GM18868 (cell line): ENCODE measurements at regions not wholly inside any gene's neighbourhood (a gene's known extent, or its start where the extent isn't known, plus 50 kb on each side); places are given as distances from the start of the nearest gene placed in this dataset.

Experiments
- ATAC-seq: cut with Tn5 transposase; IDR thresholded peaks from one replicate; pipeline ENCODE4 v1.9.1; 2021; ENCODE audit warnings: mild to moderate bottlenecking, moderate library complexity; ENCODE audit not compliant: unreplicated experiment

DNA sequence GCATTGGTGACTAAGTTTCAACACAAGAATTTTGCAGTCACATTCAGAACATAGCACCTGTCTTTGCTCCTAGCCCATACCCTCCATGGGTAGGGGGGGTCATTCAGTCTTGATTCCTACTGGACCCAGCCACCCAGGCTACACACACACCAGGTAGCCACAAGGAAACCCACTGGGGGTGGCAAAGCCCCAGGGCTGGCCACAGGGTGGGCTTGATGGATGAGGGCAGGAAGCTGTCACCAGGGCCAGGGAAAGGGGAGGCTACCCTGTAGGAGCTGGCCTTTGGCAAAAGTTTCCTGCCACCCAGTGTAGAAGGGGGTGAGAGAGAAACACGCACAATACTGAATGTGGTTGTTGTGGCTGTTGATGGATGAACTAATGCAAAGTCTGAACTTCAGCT, 74.5 kb upstream of the NKX1-1 start:
- no peak for ATAC-seq

- ATAC-seq = no peak
Observed at GRCh38 chr4:1479454-1479853, 73.2 kb upstream of the NKX1-1 start.

DNA sequence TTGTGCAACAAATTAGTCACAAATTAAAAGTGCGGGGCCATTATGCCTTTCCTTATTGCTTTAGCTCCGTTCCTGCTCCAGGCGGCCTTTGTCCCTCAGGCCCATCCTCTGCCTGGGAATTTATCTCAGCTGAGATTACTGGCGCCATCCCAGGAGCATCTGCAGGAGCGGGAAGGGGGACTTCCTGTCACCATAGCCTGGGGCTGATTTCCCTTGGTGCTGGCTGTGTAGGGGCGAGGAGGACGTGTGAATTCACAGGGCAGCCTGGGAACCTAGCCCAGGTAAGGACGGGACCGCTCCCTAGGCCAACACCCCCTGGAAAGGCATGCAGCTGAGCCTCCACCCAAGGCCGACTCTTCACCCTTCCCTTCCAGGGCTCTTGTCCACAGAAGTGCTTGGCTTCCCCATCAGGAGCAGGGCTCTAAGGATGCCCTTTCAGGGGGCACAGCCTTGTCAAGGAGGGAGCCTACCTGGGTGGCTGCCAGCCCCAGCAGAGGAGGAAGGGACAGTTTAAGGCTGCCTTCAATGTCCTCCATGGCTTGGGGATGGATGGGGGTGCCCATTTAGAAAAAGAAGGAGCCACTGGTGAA, 72.6 kb upstream of the NKX1-1 start:
- no peak for ATAC-seq

GRCh38 chr4:1477045-1477840, 71.0 kb upstream of the NKX1-1 start:
- no peak for ATAC-seq

DNA sequence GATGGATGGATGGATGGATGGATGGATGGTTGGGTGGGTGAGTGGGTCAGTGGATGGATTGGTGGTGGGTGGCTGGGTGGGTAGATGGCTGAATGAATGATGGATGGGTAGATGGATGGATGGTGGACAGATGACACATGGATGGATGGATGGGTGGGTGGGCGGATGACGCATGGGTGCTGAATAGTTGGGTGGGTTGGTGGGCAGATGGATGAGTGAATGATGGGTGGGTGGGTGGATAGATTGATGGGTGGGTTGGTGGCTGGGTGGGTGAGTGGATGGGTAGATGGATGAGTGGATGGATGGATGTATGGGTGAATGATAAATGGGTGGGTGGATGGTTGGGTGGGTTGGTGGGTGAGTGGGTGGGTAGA, 69.9 kb upstream of the NKX1-1 start:
- ATAC-seq = no peak

- ATAC-seq = no peak
Observed at GRCh38 chr4:1475277-1476139, 69.3 kb upstream of the NKX1-1 start.

GRCh38 chr4:1474126-1475090, 68.2 kb upstream of the NKX1-1 start:
- no peak for ATAC-seq

DNA sequence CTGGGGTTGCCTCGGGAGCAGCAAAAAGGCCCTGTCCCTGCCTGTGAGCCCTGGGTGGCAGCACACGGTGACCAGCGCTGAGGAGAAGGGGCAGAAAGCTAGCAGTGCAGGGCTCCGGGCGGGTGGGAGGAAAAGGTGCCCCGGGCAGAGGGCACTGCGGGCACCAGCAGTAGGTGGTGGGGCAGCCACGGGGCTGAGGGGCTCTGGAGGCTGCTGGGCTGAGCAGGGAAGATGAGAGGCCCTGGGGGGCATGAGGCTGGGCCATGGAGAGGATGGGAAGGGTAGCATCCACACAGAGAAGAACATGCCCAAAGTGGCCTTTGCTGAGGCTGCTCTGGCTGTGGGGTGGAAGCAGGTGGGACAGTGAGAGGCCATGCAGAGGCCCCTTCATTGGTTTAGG, 67.5 kb upstream of the NKX1-1 start:
- no peak for ATAC-seq

DNA sequence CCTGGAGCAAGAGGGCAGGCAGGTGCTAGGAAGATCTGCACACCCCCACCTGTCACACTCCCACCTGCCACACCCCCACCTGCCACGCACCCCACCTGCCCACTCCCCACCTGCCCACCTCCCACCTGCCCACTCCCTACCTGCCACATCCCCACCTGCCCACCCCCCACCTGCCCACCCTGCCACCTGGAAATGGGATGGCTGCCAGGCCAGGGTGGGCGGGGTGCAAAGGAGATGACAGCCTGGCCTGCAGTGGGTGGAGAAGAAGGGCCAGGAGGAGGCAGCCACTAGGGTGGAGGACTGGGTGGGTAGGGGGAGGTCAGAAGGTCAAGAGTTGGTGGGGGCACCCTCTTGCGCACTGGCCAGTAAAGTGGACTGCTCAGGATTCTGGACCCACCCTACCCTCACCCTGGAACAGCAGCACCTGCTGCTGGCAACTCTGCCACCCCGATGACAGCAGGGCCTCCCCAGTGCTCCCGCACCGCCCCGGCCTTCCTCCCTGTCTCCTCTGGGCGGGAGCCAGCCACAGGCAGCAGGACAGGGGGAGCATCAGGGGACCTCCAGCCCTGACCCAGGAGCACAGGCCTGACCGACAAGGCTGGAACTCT, 66.8 kb upstream of the NKX1-1 start:
- ATAC-seq = no peak

GRCh38 chr4:1472148-1472797, 66.0 kb upstream of the NKX1-1 start:
- no peak for ATAC-seq

- no peak for ATAC-seq
Observed at GRCh38 chr4:1471443-1472147, 65.4 kb upstream of the NKX1-1 start.

- ATAC-seq = no peak
Observed at GRCh38 chr4:1470816-1471442, 64.7 kb upstream of the NKX1-1 start.

GRCh38 chr4:1470393-1470670, 64.1 kb upstream of the NKX1-1 start:
- no peak for ATAC-seq

- ATAC-seq = no peak
Observed at GRCh38 chr4:1469607-1470392, 63.6 kb upstream of the NKX1-1 start.

- no peak for ATAC-seq
Observed at GRCh38 chr4:1469043-1469442, 62.8 kb upstream of the NKX1-1 start.

GRCh38 chr4:1467581-1468458, 61.6 kb upstream of the NKX1-1 start:
- ATAC-seq = no peak

DNA sequence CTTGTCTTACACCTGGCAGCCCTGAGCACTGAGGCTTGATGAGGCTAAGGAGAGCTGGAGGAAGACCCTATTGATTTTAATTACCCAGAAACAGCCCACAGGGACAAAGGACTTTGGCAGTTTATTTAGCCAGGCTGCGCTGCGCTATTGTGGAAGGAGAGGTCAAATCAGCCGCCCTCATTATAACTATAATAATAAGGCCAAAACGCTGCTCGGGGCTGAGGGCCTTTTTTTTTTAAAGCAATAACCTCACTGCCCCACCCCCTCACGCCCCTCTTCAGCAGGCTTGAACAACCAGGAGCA, 60.6 kb upstream of the NKX1-1 start:
- ATAC-seq = no peak
